ENCODE measurements at regions not wholly inside any gene's neighbourhood (a gene's known extent, or its start where the extent isn't known, plus 50 kb on each side); places are given as distances from the start of the nearest gene placed in this dataset.

GRCh38 chr3:182414586-182414985 is 378.7 kb upstream of the ATP11B start:
- TF ChIP-seq, protein P1, sequence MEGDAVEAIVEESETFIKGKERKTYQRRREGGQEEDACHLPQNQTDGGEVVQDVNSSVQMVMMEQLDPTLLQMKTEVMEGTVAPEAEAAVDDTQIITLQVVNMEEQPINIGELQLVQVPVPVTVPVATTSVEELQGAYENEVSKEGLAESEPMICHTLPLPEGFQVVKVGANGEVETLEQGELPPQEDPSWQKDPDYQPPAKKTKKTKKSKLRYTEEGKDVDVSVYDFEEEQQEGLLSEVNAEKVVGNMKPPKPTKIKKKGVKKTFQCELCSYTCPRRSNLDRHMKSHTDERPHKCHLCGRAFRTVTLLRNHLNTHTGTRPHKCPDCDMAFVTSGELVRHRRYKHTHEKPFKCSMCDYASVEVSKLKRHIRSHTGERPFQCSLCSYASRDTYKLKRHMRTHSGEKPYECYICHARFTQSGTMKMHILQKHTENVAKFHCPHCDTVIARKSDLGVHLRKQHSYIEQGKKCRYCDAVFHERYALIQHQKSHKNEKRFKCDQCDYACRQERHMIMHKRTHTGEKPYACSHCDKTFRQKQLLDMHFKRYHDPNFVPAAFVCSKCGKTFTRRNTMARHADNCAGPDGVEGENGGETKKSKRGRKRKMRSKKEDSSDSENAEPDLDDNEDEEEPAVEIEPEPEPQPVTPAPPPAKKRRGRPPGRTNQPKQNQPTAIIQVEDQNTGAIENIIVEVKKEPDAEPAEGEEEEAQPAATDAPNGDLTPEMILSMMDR (conservative IDR thresholded peaks at IDR 0.05), result no peak
- no peak for TF ChIP-seq EZH2 (IDR thresholded peaks at IDR 0.05; ENCODE audit: low read depth)

Data from PC-9 (cell line).